HG03060 (cell line): ENCODE measurements at regions not wholly inside any gene's neighbourhood (a gene's known extent, or its start where the extent isn't known, plus 50 kb on each side); places are given as distances from the start of the nearest gene placed in this dataset.

Experiments used
- ATAC-seq: cut with Tn5 transposase; IDR thresholded peaks from one replicate; pipeline ENCODE4 v1.9.1; 2021; ENCODE audit warnings: low read depth, moderate number of reproducible peaks; ENCODE audit not compliant: unreplicated experiment

DNA sequence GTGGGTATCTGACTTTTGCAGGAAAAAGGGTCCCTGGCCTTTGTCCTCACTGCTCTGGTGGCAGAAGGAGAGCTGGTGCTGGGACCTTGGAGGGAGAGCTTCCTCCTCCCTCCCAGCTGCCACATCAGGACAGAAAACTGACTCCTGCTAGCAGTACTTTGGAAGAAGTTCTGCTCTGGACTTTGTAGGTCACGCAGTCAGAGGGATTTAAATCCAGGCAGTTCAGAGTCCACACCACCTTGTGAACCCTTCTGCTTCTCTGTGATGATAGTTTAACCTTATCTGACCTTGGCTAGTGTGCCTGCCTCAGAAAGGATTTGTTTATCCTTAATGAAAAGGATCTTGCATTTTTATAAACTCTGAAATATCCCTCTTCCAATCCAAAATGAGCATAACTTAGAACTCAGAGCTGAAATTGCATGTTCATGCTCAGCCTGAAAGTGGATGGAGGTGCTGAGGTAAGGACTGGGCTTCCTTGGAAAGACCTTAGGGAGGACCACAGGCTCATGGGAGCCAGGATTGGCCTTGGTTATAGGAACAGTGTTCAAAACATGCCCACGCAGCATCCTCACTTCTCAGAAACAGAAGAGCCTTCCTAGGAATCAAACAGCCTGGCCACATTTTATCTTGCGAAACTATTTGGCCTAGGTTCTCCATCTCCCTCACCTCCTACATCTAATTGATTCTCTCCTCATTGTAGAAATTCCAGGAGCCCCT lies 123.9 kb upstream of the SASH1 start:
- ATAC-seq = no peak

DNA sequence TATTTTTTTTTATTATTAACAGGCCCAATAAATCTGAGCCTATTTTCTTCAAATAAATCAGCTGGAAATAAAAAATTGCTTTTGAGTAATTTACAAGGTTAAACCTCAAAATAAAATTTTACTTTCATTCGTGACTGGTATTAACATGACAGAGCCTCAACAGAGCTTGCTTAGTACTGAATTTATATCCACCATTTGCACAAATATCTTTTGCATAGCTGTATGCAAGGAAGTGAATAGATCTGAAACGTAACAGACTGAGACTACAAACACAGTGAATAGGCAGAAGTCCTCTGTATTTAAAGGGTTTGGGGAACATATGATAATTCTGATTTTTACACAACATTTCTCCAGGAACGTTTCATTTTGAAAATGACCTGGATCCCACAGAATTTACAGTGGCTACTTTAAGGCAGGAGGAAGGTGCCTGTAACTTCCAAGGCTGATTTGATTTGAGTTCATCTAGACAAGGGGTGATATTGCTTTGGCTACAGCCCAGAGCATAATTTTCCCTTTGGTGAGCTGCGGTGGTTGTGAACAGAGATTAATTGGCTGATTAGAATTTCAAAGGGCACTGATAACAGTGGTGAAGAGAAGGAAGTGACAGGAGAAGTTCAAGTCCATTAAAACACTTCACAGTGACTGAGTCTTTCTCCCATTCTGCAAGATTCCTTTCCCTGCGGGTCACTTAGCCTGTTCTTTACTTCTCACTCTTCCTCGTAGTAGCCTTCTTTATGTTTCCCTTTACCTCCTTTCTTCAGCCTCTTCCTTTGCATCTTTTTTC lies 121.2 kb upstream of the SASH1 start:
- ATAC-seq = no peak

- no peak for ATAC-seq
Measured at GRCh38 chr6:148222376-148222775, 120.3 kb upstream of the SASH1 start.

DNA sequence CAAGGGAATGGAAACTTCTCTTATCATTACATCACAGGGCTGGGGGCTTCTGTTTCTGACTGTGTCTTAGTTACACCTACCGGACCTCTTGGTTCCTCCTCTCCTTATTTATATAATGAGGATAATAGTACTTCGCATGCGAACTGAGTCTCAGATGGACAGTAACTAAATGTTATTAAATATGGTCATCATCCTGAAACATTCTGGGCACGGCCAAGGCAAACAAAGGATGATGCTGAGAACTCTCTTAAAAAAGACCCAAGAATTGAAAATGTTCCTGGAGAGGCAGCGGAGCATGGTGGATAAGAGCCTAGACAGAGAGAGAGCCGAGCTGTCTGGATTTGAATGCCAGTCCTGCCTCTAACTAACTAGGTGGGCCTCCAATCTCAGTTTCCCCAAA lies 119.8 kb upstream of the SASH1 start:
- ATAC-seq = no peak

- ATAC-seq = no peak
Measured at GRCh38 chr6:148223424-148223842, 119.2 kb upstream of the SASH1 start.

GRCh38 chr6:148225871-148226270 lies 116.8 kb upstream of the SASH1 start:
- no peak for ATAC-seq

DNA sequence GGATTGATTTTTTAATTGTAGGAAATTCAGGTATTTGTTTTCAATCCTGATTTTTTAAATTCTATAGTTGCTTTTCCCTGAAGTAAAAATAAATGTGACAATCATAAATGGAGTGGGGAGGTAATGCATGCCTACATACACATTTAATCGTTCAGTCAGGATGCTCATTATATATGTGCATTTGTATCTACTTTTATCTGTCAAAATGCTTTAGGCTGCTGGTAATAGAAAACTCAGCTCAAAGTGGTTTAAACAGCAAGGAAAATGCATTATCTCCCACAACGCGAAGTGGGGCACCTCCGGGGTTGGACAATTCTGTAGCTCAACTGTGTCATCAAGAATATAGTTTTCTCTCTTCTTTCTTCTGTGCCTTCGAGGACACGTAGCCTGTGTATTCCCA lies 116.4 kb upstream of the SASH1 start:
- no peak for ATAC-seq

DNA sequence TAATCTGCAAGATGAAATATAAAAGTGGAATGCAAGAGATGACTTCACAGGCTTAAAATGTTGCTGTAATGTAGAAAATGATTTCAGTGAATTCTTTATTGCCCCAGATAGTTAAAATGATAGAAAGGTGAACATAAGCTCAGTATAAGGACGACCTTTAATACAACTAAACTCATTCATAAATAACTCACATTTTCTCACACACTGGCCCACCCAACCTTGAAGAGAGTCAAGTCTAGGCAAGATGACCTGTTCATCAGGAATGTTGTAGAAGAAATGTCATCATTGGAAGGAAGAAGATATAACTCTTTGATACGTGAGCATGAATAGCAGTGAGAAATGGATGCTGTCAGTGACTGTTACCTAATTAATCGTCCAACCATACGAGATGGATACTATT lies 111.1 kb upstream of the SASH1 start:
- ATAC-seq = no peak

GRCh38 chr6:148235446-148235845 lies 107.2 kb upstream of the SASH1 start:
- ATAC-seq = no peak

- no peak for ATAC-seq
Measured at GRCh38 chr6:148238713-148239112, 103.9 kb upstream of the SASH1 start.

- ATAC-seq = no peak
Measured at GRCh38 chr6:148239215-148239614, 103.4 kb upstream of the SASH1 start.

DNA sequence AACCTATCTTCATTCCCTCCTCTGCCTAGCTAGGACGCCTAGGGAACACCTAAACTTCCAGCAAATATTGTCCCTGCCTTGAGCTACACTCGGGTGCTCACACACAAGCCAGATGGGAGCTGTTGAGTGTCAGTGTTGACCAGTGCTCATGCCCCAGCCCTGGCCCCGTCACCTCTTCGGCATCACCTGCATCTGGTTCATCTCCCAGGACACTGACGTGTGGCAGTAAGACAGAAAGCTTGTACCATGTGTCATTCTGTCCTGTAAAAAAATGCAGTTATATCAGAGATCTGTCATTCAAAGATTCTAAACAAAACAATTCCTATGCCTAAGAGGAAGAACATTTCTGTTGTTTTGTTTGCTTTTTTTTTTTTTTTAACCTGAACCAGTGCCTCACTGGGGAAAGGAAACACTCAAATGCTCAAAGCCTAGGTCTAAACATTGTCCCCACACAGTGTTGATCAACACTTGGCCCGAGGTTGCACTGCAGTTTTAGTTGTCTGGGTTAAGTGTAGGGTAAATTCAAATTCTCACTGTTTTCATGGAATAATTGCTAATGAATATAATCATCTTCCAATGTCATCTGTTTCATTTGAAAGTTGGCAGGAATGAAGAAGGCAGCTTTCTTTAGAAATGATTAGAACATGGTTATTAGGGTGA lies 102.7 kb upstream of the SASH1 start:
- no peak for ATAC-seq

DNA sequence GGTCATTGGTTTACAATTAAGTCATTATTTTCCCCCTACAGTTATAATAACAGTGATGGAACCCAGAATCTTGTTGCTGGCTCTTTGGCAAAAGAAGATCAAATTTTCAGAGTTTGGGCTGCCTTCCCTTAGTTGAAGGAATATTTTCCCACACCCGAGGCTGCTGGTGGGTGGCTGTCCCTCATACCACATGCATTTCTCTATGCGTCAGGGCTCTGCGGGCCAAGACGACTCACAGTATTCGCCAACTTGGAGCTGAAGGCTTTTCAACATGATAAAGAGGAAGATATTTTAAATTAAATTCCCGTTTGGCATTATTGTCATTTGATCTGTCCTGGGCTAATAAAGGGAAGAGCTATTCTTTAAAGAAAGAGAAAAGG lies 102.2 kb upstream of the SASH1 start:
- no peak for ATAC-seq

DNA sequence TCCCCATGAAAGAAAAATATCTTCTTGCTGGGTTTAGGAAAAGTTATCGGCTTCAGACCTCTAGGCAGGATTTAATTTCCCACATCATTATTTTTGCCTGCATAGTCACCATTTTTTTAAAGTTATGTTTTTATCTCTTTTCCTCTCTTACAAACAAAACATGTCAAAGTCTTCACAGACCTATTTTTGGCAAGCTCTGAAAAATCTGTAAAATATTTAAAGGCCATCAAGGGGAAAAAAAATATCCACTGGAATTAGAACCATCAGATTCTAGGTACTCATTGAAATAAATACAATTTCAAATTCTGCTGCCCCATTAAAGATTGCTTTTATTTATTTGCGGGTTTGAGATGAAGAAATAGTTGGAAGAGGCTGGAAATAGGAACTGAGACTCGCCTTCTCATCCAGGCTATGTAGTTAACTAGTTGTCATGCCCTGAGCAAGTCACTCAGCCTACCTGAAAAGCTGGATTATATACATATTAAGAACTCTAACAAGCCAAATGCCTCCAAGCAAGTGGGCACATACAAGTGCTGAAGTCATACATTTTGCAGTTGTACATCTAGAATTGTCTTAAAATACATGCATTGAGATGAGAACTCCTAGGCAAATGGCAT lies 101.7 kb upstream of the SASH1 start:
- ATAC-seq = no peak

DNA sequence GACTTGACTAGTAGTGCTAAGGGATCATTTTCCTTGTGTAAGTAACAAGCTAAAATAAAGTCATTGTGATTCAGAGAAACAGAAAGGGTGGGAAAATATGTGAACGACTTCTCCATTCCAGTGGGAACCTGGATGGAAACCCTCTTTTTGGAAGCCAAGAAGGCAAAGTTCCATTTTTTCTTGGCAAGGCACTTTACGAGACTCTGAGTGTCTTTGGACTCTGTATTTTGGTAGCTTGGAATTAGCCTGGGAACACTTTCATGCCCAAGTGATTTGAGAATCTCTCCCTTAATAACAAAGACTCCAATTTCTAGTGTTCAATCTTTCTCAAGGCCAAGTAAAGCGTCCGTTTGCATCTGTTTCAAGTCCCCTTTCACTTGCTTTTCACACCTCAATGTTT lies 100.5 kb upstream of the SASH1 start:
- no peak for ATAC-seq

DNA sequence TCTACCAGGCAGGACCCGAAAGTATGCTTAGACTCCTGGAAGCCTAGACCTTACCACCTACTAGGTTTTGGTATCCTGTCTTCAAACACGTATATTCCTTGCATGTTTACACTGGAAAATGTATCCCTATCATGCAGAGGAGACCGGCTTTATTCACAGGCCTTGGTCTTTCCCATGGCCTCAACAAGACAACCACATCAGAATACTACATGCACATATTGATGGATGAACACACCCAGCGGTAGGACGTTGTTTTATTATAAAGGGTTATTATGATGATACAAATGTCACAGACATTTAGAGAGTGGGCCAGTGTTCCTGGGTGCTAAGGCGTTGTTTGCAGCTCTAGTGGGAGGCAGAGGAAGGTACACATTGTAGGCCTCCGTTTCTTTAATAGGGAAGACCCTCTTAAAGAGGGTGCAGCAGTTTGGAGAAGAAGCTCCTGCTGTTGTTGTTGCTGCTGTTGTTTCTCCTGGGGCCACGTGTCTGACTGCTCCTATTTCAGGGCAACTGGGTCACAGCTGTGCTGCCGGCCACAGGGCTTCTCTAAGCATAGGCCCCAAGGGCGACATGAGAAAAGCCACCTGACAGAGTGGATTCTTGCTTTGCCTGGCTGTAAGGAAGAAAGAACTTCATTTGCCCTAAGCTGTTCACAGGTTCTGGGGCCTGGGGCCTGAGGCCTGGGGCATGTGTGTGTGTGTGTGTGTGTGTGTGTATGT lies 98.3 kb upstream of the SASH1 start:
- no peak for ATAC-seq

DNA sequence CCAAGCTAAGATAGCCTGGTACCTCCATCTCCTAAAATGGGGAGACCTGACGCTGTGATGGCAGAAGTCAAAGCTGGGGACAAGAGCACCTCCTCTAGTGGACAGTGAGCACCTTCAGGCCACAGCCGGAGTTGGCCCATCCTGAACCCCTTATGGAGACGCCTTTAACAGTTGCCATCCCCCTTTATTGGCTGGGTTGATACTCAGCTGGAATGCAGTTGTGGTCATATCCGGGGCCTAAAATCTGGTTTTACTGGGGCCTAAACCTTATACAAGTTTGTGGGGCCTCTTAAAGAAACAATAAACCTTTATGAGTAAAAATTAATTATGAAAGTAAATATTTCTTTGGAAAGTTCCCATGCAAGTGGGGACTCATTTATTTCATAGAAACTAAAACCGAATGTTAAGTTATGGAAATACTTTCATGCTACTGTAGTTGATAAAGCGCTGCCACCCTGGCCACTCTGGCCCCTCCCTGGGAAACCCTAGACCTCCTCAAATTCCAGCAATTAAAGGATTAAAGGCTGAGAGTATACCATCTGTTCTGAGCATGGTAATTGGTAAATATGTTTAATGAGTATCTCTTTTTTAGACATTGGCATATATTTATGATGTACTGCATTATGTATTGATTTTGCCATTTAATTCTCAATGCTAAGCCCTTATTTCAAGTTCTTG lies 95.1 kb upstream of the SASH1 start:
- no peak for ATAC-seq

DNA sequence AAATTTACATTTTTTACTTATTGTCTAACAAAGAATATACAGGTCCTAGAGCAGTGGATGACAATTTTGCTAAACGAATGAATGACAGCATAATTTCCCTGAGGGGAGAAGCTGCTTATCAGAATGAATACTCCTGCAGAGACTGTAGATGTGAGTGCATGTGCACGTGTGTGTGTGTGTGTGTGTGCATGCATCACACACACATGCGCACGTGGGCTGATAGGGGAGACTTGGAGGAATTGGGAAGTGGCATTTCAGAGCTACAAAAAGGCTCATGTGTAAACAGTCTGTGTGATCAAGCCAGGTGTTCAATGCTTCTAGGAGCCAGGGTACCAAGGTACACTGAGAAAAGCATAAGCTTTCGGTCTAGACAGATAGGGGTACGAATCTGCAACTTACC lies 93.5 kb upstream of the SASH1 start:
- ATAC-seq = no peak

- ATAC-seq = no peak
Measured at GRCh38 chr6:148249679-148250375, 92.8 kb upstream of the SASH1 start.
